ENCODE measurements at regions not wholly inside any gene's neighbourhood (a gene's known extent, or its start where the extent isn't known, plus 50 kb on each side); places are given as distances from the start of the nearest gene placed in this dataset.
A peak's percentile ranks its signal among the peaks of the same experiment; 100 is the strongest.

DNA sequence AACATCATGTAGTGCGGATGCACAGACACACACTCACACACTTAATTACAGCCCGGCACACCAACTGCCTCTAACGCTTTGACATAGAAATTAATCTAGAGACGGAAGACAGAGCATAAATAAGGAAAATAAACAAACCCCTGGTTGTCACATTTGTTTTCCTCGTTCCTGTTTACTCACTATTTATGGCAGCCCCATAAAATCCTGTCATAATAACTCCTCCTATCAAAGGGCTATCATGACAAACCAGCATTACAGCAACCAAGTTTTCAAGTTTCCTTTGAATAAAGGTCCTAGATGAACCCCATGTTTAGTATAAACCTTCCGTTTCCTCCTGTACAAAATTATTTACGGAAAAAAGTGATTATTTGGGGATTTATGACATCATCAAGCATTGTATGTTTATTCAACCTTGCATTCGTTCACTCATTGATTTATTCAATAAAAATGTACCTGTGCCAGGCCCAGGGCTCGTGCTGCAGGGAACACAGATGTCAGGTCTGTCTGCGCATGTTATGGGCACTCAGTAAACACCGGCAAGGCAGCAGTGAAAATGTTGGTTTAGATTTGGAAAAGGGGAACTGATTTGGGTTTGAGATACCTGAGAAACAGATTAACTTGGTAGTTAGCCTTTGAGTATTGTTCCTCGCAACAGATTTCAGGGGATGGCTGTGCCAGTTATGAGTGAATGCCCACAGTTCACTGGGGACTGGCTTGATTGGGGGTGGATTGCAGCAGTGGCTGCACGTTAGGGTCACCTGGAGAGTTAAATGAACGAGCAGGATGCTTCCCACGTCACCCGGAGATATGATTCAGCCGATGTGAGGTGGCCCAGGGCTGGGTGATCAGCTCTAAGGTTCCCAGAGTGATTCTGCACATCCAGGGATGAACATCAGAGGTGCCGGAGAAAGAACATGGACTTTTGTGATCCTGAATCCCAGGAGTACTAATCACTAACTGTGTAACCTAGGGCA is 295.3 kb upstream of the FOXQ1 start:
- TF ChIP-seq, protein P1, sequence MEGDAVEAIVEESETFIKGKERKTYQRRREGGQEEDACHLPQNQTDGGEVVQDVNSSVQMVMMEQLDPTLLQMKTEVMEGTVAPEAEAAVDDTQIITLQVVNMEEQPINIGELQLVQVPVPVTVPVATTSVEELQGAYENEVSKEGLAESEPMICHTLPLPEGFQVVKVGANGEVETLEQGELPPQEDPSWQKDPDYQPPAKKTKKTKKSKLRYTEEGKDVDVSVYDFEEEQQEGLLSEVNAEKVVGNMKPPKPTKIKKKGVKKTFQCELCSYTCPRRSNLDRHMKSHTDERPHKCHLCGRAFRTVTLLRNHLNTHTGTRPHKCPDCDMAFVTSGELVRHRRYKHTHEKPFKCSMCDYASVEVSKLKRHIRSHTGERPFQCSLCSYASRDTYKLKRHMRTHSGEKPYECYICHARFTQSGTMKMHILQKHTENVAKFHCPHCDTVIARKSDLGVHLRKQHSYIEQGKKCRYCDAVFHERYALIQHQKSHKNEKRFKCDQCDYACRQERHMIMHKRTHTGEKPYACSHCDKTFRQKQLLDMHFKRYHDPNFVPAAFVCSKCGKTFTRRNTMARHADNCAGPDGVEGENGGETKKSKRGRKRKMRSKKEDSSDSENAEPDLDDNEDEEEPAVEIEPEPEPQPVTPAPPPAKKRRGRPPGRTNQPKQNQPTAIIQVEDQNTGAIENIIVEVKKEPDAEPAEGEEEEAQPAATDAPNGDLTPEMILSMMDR (IDR thresholded peaks at IDR 0.05) = no peak

DNA sequence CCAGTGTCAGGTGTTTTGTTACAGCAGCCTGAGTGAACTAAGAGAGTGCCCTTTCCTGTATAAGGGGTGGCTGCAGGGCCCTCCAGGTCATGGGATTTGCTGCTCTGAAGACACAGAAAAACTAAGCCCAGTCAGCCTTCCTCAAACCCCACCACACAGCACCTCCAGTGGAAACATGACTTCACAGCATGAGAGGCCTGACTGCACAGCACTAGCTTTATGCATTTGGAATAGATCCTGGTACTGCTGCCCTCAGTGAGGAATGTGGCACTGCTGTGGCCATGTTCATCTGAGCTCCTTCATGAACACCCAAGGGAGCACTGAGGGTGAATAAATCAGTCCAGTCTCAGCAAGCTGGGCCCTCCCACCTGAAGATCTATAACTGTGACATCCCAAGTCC is 296.1 kb upstream of the FOXQ1 start:
- TF ChIP-seq, protein P1 (IDR thresholded peaks at IDR 0.05) = peak; percentile 32; the same call in 1 of the 2 replicates

GRCh38 chr6:1014431-1014807 is 297.5 kb upstream of the FOXQ1 start:
- TF ChIP-seq, protein P1 (IDR thresholded peaks at IDR 0.05) = no peak

DNA sequence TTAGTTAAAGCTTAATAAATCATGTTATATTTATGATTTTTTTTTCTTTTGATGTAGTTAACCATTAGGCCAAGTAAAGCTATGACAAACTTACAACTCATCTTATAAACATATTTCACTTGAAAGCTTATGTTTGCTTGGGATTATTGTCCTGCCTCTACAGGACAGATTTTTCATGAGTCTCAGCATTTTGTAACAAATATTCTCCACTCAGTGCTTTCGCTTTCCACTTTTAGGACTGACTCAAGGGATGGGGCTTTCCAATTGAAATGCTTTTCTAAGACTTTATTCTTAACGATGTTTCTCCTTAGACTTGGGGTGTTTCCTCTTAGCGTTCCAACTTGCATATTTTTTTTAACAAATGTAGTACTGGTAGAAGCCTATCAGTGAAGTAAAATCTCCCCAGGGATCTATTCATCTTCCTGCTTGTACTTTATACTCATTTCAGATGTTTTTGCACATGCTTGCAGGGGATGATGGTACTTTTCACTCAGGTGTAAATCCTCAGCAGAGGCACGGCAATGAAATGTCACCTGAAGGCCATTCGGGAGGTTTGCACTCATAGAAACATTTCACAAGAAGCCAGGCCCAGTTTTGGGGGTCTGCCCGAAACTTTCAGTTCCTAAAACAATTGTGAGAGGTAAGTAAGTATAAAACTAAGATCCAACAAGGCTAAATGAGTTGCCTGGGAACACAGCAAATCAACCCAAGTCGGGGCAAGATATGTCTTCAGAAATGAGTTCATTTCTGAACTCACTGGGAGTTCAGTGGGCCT is 298.1 kb upstream of the FOXQ1 start:
- TF ChIP-seq, protein P1 (IDR thresholded peaks at IDR 0.05) = no peak

DNA sequence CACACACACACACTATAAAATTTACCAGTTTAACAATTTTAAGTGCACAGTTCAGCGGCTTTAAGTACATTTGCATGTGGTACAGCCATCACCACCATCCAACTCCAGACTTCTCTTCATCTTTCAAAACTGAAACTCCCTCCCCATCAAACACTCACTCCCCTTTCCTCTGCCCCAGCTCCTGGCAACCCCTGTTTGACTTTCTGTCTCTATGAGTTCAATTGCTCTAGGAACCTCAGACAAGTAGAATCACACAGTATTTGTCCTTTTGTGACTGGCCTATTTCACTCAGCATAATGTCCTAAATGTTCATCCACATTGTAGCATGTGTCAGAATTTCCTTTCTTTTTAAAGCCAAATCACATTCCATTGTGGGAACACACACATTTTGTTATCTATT is 302.8 kb upstream of the FOXQ1 start:
- TF ChIP-seq, protein P1 (IDR thresholded peaks at IDR 0.05) = no peak

DNA sequence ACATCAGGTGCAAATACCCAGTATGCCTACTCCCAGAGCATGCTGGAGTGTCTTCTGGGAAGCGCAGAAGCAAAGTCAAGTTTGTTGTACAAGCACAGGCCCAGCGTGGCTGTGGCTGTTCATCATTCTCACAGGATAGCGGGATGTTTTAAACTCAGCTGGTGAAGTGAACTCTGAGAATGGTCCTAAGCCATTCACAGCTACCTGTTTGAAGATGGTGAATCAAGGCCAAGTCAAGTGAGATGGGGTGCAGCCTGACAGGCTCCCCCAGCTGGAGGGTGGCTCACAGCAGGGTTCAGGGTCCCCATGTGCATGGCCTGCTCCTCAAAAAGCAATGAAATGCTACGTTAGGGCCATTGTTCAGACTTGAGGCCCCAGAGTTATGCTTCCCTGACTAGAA is 304.7 kb upstream of the FOXQ1 start:
- TF ChIP-seq, protein P1 (IDR thresholded peaks at IDR 0.05) = no peak

GRCh38 chr6:1004885-1005630 is 306.8 kb upstream of the FOXQ1 start:
- TF ChIP-seq, protein P1 (IDR thresholded peaks at IDR 0.05) = no peak
